Brain microvascular endothelial cell (primary cell): ENCODE measurements at regions not wholly inside any gene's neighbourhood (a gene's known extent, or its start where the extent isn't known, plus 50 kb on each side); places are given as distances from the start of the nearest gene placed in this dataset.

Experiments used
- DNase-seq: peaks from one replicate; pipeline ENCODE4 v3.0.0-alpha.2; 2020
- H3K27ac ChIP-seq: fragments of 250-450 bp; sonication (Bioruptor Pico); 2 replicates; pipeline ENCODE4 v1.5.1; 2020; ENCODE audit warnings: mild to moderate bottlenecking, moderate library complexity
- H3K27me3 ChIP-seq: fragments of 250-450 bp; sonication (Bioruptor Pico); replicated peaks from 2 replicates; pipeline ENCODE4 v1.5.1; 2020; ENCODE audit warnings: mild to moderate bottlenecking
- H3K36me3 ChIP-seq: fragments of 250-450 bp; sonication (Bioruptor Pico); replicated peaks from 2 replicates; pipeline ENCODE4 v1.5.1; 2020; ENCODE audit warnings: mild to moderate bottlenecking
- H3K4me3 ChIP-seq: 2 replicates; pipeline ENCODE4 v1.5.1; 2011; ENCODE audit warnings: low read depth, mild to moderate bottlenecking, control low read depth, low read length, moderate library complexity
- CTCF ChIP-seq: IDR thresholded peaks from 2 replicates; pipeline ENCODE4 v1.5.1; 2011; ENCODE audit warnings: low read depth, mild to moderate bottlenecking, moderate library complexity, low read length, control low read depth, inconsistent platforms; ENCODE audit errors: missing control alignments
- in situ Hi-C: cut with HindIII; loops from 2 replicates; pipeline ENCODE4 v1.10.0; 2017; ENCODE audit warnings: low sequenced_read_pairs, low pct_ligation_motif_present

- Histone ChIP-seq H3K27me3 (no peaks in the 10 kb centered on the region), H3K27ac (no peak overlapping the region), H3K4me3 (no peak overlapping the region), H3K36me3 (no peaks in the 10 kb centered on the region)
- in situ Hi-C loops, result no loop called here
- DNase-seq, result no peak
- no peak for TF ChIP-seq CTCF
Measured at GRCh38 chr13:34064456-34065205, 246.7 kb downstream of the RFC3 start.

DNA sequence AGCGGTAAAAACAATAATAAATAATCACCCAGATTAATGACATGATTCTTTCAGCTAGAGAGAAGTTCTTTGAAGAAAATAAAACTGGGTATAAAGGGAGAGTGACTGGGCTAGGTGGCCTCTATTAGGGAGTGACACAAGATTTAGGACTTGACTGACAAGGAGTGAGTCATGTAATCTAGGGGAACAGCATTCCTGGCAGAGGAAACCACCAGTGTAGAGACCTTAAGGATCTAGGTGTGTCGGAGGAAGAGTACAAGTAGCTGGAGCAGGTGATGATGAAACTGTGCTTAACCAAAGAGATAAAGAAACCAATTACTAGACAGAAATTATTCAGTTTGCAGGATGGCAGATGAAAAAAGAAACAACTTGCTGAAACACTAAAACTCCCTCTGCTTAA lies 248.0 kb downstream of the RFC3 start:
- DNase-seq, result no peak
- in situ Hi-C loops, result no loop called here
- Histone ChIP-seq H3K27me3 (no peaks in the 10 kb centered on the region), H3K27ac (no peak overlapping the region), H3K36me3 (no peaks in the 10 kb centered on the region), H3K4me3 (no peak overlapping the region)
- TF ChIP-seq CTCF, result no peak

DNA sequence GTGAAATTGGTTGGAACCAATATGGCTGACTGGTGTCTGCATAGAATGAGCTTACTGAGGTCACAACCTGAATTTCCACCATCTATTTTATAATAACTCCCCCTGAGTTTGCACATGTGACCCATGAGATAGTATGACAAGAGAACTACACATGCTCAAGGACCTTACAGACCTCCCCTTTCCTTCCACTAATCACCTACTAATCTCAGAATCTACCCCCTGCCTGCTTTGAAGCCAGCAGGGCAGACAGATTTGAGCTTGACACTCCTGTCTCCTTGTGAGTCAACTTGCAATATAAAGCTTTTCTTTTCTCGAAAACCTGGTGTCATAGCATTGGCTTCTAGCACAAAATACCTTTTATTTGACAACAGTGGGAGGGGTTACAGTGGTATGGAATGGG lies 248.4 kb downstream of the RFC3 start:
- in situ Hi-C loops, result no loop called here
- no peaks in the 10 kb centered on the region for H3K27me3 ChIP-seq
- no peak for TF ChIP-seq CTCF
- no peak for DNase-seq
- no peak overlapping the region for H3K4me3 ChIP-seq
- no peak overlapping the region for H3K27ac ChIP-seq
- H3K36me3 ChIP-seq, result no peaks in the 10 kb centered on the region

GRCh38 chr13:34070006-34070405 lies 252.1 kb downstream of the RFC3 start:
- DNase-seq, result no peak
- no peaks in the 10 kb centered on the region for H3K36me3 ChIP-seq
- no peak for TF ChIP-seq CTCF
- H3K4me3 ChIP-seq, result no peak overlapping the region
- H3K27me3 ChIP-seq, result no peaks in the 10 kb centered on the region
- no peak overlapping the region for H3K27ac ChIP-seq
- in situ Hi-C loops, result no loop called here

DNA sequence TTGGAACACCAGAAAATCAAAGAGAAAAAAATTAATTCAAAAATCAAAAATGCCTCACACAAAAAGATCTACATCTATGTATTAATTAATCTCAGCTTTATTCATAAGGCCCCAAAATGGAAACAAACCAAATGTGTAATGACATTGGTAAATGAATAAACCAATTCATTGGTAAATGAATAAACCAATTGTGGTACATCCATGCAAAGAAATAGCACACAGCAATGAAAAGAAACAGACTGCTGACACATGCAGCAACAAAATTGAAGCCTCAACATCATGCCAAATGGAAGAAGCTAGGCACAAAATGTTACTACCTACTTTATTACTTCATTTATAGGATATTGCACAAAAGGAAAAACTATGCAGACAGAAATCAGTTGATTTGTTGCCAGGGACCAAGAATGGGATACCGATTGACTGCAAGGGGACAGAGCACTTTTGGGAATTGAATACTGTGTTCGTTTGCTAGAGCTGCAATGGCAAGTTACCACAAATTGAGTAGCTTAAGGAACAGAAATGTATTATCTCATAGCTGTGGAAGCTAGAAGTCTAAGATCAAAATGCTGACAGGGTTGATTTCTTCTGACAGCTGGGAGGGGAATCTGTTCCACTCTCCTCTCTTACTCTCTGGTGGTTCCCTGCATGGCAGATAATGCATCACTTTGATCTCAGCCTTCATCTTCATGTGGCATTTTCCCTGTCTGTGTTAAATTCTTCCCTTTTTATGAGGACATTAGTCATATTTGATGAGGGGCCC lies 252.8 kb downstream of the RFC3 start:
- no peak for DNase-seq
- Histone ChIP-seq H3K27ac (no peak overlapping the region), H3K36me3 (no peaks in the 10 kb centered on the region), H3K4me3 (no peak overlapping the region), H3K27me3 (no peaks in the 10 kb centered on the region)
- in situ Hi-C loops, result no loop called here
- no peak for TF ChIP-seq CTCF

DNA sequence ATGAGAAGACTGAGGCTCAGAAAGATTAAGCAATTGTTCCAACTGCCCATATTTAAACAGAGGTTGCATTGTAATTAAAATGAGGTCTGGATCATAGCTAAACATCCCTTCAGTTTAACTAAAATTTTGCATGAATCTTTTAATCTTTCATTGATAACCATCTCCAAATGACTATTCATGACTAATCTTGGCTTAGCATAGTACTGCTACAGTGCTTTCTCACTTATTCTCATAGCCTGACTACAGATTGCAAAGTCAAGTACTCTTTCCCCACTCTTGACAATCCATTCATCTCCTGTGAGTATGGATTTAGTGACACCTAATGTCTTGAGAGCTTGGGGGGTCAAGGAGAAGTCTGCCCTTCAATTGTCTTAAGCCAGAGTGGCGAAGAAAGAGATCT lies 258.4 kb downstream of the RFC3 start:
- no peak for DNase-seq
- Histone ChIP-seq H3K27me3 (no peaks in the 10 kb centered on the region), H3K36me3 (no peaks in the 10 kb centered on the region), H3K27ac (no peak overlapping the region), H3K4me3 (no peak overlapping the region)
- in situ Hi-C loops, result no loop called here
- TF ChIP-seq CTCF, result no peak
